GM18511 (cell line): ENCODE measurements at regions not wholly inside any gene's neighbourhood (a gene's known extent, or its start where the extent isn't known, plus 50 kb on each side); places are given as distances from the start of the nearest gene placed in this dataset.

ENCODE experiments used
- ATAC-seq: cut with Tn5 transposase; IDR thresholded peaks from one replicate; pipeline ENCODE4 v1.9.1; 2021; ENCODE audit warnings: mild to moderate bottlenecking, moderate library complexity; ENCODE audit not compliant: unreplicated experiment

DNA sequence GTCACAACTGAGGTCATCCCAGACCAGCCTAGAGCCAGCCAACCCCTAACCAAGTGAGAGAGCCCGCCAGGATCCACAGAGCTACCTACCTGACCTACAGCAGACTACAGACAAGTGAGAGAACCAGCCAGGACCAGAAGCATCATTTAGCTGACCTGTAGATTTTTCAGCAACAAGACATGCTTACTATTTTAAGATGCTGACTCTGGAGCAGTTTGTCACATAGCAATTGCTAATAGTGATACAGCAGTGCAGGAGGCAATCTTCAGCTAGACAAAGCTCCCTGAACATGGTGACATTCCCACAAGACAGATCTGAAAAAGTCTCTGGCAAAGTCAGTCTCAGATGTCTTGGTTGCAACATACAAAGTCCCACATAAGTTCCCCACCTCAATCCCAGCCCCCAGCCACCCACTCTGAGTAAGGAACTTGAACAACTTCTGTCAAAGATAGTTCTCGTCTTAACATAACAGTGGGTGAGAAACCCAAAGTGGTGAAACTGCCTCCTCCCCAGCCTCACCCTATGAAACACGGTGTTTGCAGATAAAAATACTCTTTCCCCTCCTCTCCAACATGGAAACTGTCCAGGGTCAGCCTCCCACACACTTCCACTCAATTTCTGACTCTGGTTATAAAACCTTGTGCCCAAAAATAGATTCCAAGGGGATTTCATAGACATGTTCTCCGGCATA, 120.3 kb upstream of the SLC6A11 start:
- ATAC-seq = no peak

DNA sequence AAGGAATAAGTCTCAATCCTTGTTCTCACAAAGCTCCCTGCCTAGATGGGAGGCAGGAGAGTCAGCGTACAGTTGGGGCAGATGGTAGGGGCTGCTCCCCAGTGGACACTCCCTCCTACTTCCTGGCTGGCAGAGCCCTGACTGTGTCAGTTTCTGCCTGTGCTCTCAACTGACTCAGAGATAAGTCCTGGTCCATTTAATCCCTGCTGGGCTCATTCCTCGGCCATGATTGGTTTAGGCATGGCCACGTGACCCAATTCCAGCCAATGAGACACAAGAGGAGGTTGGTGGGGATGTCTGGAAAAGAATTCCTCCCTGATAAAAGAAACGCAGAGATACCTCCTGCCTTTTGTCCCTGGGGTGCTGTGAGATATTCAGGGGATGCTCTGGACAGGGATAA, 118.1 kb upstream of the SLC6A11 start:
- ATAC-seq = no peak

DNA sequence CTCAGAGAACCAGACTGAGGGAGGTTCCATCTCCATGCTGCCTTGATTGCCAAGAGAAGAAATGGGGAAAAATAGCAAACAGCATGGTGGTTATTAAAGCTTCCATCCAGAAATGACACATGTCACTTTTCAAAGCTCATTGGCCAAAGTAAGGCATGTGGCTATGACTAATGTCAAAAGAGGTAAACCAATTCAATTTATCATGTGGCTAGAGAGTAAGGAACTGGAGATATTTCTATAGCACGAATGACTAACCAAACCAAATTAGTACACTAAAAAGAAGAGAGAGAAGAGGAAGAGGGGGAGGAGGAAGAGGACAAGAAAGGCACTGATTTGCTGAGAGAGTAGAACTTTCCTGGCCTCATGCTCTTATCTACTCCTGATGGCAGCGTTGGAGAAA, 115.2 kb upstream of the SLC6A11 start:
- no peak for ATAC-seq

DNA sequence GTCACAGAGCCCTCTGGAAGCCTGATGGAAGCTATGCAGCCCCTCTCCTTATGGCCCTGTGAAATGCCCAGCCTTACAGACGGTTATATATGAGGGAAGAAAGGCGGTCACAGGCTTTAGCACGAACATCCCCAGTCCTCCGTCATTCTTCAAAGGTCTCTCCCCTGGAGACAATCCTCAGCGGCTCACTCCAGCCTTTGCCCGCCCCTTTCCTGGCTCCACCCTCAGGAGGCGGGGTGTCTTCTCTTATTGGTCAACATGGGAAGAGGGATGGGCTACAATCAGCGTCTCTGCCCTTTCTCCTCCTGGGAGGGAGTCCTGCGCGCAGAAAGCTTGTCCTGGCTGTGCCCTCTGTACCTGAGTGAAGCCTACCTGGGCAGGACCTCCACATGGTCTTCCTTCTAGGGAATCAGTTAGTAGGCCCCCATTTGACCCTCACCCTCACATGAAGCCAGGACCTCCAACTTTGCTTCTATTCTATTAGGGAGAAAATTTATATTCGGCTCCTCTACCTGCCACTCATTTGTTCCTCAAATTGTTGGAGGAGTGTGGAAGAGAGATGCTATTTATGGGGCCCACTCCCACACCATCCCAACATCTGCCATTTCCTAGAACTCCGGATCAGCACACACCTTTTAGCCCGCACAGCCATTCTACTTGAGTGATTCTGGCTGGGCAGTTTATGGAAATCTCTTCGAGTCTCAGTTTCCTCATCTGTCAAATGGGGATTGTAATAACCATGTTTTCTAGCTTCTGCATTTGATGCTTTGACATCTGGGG, 112.9 kb upstream of the SLC6A11 start:
- ATAC-seq = no peak

DNA sequence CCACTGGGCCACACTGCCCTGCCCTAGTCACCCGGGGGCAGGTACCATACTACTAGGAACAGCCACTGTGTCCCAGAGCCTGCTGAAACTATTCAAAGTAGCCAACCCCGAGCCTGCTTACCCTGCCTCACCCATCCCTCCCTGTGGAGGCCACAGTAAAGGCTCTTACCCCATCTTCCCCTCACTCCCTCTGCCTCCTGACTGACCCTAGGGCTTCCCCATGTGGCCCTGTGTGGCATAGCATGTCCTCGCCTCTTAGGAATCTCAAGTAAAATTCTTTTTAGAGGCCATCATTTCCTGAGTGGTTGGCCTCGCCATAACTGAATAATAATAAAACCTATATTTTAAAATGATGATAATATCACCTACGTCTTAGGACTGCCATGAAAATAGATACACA, 112.2 kb upstream of the SLC6A11 start:
- no peak for ATAC-seq

DNA sequence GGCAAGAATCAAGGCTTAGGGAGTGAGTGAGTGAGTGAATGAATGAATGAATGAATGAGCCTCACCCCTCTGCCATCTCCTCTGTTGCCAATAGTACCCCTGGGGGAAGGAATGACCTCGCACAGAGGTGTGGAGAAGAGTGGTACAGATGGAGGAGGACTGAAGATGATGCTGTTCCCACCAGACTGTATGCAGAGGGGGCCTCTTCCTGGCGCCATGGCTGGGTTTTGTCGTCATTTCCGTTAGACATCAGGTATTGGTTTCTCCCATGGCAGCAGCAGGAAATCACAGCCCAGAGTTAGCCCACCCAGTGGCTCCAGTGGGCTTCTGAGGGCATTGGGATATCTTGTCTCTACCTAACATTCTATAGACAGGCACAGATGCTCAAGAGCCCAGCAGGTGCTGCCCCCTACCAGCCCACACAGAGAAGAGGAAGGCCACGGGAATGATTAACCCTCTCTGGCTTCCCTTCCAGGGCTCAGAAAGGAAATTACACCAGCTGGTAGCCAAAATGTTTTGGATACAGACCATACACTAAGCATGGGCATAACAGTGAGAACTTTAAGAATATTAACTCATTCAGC, 109.8 kb upstream of the SLC6A11 start:
- no peak for ATAC-seq

DNA sequence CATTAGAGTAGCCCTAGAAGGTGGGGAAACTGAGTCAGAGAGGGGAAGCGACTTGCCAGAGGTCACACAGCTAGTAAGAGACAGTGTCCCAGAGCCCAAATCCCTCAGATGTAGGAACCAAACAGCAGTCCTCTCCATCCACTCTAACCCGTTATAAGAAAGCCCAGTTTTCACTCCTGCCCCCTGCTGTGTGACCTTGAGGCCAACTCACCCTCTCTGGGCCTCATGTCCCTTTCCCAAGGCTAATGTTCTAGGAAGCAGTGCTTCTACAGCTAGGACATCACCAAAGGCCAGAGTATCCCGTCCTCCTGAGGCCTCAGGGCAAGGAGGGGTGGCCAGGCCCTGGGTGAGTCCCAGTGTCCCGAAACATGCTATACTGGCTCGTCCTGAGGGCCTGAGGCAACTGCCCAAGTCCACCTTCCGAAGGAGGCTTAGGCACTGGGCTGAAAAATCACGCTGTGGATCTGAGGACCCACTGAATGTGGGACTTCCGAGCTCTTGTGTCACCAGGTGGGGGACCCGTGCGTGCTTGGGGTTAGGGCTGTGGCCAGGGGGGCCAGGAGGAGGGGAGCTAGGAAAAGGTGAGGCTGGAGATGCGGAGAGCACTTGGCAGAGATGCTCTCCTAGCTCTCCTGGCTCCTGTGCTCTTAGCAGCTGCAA, 109.2 kb upstream of the SLC6A11 start:
- no peak for ATAC-seq

DNA sequence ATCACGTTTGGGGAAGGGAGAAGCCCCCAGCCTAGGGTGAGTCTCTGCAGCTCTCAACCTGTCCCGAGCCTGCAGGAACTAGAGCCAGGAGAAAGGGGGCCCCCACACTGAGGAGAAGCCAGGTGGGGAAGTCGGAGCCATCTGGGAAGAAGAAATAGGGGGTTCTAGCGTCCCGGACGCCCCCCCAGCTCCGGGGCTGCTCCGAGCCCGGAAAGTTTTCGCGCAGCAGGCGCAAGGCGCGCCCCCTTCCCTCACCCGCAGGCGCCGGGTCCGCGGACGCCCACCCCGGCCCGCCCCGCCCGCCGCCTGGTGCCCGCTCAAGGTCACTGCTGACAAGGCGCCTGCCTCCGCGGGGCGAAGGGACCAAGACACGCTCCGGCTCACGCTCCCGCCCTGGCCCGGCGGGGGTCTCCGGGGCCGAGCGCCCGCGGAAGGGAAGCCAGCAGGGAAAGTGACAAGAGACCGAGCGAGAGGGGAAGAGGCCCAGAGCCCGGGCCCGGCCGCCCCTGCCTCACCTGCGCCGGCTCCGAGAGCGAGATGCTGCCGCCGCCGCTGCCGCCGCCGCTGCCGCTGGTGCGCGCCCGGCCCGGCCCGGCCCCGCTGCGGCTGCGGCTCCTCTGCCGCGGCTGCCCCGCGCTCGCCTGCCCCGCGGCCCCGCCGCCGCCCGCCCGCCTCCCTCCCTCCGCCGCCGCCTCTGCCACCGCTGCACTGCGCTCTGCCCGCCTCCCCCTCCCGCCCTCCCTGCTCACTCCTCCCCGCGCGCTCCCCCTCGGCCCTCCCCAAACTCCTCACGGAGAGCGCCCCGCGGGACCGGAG, 108.4 kb upstream of the SLC6A11 start:
- ATAC-seq = no peak

DNA sequence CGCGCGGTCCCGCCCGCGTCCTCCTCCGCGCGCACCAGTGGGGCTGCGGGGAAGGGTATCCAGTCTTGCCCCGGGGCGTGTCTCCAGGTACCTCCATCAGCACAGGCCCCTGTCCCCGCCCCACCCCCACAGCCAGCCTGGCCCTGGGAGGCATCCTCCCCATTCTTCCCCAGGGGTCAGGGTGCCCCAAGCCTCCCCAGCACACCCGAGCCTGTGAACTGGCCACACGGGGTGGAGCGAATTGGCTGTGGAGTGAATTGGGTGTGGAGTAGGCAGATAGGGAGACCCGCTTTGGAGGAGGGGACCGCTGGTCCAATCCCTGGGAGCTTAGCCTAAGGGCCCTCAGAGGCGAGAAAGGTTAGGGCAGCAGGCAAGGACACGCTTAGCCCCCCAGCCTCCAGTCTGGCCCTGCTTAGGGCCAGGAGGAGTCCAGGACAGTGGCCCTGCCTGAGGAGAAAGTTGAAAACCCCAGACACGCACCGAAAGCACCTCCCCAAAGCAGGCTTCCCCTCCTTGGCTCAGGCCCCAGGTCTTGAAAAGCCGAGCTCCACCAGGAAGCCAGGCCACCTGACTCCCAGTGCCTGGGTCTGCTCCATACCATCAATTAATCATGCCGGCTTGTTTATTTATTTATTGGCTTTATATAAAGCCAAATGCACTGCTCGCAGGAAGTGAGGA, 107.7 kb upstream of the SLC6A11 start:
- ATAC-seq = no peak

DNA sequence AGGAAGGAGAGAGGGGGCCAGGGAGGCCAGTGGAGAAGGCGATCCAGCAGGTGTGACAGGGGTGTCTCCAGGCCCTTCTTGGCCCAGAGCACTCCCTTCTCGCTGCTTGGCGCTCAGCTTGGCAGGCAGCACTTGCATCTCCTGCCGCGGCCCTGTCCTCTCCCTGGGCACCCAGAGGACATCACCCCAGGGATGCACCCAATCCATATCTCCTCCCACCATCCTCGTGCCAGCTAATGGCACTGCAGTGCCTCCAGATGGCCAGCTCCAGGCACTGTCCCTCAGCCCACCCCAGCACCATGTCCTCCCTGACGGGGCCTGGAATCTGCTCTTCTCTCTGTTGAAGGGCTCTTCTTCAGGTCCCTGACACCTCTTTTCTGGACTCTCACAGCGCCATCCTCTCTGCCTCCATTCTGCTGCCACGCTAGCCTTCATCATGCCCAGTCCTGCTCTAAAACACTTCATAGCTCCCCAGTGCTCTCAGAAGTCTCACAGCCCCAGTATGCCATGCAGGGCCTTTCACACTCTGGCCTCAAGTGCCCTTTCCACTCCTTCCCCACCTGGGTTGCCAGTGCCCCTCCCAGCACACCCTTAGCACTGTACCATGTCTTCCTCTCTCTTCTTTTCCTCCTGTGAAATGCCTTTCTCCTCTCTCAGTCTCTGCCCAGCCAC, 106.8 kb upstream of the SLC6A11 start:
- no peak for ATAC-seq

DNA sequence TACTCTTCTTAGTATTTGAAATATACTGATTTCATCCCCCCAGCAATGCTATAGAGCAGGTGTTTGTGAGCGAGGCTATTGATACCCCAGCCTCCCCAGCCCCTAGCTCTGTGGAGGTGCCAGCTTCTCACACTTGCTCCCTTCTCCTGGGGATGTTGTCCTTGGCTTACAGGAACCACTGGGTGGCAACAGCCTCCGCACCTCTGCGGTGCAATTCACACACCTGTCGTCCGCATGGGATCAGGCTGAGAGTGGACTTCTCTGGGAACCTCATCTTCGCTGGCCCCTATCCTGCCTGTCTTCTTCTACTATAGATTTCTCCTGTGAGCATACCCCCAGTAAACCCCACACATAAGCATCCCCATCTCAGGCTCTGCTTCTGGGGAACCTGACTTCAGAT, 103.9 kb upstream of the SLC6A11 start:
- ATAC-seq = no peak

DNA sequence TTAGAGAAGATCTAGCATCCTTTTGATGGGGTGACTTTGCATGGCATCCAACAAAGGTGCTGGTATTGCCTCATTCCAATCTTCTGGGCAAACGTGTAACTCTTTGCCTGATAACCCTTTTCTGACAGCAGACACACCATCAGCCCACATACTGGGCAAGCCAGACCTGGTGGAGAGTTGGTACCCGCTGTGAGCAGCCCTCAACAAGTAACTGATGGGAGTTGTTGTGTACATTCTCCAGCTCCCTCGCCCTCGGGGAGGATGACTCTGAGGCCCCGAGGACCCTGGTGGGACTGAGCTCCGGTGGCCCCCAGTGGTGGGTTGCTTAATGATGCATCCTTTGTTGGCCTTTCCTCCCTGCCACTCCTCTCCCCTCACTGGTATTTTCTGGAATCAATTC, 102.4 kb upstream of the SLC6A11 start:
- no peak for ATAC-seq

DNA sequence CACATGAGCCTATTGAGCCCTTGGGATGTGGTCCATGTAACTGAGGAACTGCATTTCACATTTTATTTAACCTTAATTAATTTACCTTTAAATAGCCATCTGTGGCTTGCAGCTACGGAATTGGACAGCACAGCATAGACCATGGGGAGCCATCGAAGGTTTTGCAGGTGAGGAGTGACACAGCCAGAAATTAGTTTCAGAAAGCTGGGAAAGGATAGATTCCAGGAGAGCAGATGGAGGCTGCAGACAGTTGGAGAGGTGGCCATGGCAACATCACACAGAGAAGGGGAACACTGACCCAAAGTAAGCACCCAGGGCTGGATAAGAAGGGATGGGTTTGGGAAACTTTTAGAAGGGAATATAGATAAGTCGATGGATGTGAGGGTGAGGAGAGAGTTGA, 100.1 kb upstream of the SLC6A11 start:
- ATAC-seq = no peak

DNA sequence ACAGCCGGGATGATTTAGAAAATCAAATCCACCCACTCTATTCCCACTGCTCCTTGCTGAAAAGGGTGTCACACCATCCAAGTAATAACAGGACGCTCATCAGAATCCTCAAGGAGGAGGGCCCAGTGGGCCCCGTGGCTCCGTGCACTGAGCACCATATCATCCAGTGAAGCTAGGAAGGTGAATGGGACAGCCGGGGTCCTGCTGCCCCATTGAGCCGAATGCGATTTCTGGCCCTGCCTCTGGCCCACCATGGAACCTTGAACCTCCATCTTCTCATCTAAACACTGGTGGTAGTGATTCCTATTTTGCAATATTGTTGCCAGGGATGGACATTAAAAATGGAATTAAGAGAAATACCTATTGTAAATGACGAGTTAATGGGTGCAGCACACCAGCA, 99.1 kb upstream of the SLC6A11 start:
- no peak for ATAC-seq

DNA sequence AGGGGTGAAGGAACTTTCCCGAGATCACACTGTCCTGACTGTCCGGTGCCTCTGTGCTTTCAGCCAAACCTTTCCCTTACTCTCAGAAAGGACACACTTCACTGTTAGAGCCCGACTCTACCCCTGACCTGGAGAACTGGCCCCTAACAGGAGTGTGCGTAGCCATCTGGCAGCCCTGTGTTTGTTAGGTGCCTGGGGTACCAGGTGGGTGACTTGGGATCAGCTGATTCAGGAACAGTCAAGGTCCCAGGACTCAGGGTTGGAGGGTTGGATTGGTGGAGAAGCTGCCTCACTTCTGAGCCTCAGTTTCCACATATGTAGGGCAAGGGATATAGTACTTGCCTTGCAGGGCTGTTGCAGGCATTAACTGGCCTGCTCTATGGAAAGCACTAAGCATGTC, 98.3 kb upstream of the SLC6A11 start:
- ATAC-seq = no peak

DNA sequence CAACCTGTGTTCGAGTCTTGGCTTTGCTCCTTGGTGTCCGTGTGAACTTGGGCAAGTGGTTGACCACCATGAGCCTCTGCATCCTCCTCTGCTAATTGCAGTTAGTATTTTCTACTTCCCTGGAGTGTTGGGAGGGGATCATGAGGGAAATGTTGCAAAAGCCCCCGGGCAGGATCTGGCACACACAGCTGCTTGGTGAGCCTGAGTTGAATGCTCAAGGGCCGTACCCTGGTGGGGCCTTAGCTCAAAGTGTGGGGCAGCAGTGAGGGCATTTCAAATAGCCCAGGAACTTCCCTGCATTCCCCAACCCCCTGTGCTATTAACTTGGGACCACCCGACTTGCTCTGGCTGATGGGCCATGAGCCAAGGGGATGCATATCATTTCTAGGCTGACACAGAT, 94.9 kb upstream of the SLC6A11 start:
- ATAC-seq = no peak

DNA sequence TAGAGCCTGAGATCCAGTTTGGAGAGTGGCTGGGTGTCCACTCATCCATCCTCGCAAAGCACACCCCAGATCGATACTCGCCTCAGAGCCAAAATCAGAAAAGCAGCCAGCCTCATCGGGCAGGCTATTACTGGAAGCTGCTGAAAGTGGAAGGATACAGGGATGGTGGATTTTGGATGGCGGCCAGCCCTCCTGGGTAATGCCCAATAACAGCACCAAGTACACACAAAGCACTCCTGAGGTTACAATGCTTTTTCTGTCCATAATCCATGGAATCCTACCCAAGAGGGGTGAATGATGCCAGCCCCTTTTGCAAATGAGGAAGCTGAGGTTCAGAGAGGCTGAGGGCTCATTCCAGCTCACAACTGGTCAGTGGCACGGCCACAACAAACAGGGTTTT, 93.1 kb upstream of the SLC6A11 start:
- no peak for ATAC-seq

DNA sequence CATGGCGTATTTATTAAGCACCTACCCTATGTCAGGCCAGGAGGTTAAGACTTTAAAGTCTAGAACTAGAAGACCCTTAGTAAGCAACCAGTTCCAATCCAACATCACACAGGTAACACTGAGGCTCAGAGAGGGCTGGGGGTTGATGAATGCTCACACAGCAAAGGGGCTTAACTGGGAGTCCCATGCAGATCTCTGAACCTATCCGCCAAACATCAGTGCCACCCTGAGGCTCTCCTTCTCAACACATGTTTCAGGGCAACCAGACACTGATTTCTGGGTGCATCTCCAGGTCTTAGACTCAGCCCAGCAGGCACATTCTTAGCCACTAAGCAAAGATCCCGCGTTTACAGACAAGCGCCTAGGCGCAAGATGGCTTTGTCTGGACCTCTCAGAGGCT, 92.0 kb upstream of the SLC6A11 start:
- no peak for ATAC-seq

DNA sequence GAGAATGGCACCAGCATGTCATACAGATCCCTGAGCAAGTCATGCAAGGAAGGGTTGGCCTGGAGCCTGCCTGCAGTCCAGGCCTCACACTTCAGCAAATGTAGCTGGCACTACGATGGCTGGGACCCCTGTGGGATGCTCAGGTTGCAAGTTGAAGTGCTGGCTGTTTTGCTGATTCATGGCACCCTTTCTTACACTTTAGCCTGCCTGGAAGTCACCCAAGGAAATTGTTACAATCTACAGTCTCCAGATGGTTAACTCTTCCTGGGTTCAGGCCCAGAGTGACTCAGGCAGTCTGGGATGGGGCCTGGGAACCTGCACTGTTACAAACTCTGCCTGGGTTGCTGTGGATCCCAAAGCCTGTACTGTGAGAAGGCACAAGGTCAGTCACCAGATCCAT, 91.0 kb upstream of the SLC6A11 start:
- no peak for ATAC-seq

DNA sequence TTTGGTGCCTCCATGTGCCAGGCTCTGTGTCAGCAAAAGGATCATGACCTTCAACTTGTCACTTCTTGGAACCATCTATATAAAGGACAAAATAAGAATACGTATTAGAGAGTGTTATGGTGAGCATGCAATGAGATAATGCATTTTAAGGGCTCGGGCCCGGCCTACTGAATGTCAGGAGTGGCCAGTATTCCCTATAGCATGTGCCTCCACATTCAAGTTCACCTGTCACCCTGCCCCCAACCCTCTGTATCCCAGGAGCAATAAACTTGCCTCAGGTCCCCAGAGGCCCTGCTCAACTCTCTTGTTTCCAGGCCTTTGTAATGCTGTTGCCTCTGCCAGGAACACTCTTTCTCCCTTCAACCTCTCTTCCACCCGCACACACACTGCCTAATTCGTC, 90.2 kb upstream of the SLC6A11 start:
- ATAC-seq = no peak
